Stimulated activated CD8-positive, alpha-beta memory T cell treated with anti-CD3 and anti-CD28 coated beads, Interleukin-2, amount 100 ng/mL, for 48 hours (primary cell): ENCODE measurements at regions not wholly inside any gene's neighbourhood (a gene's known extent, or its start where the extent isn't known, plus 50 kb on each side); places are given as distances from the start of the nearest gene placed in this dataset.

Experiments used
- DNase-seq, 2 donors: peaks; one replicate each; pipeline ENCODE4 v3.0.0-alpha.2; 2020; ENCODE audit warnings: low read depth in 2 of 2

GRCh38 chr2:173647681-173648311 lies 293.1 kb downstream of the CDCA7 start:
- DNase-seq, result no peak

- DNase-seq, result no peak
Observed at GRCh38 chr2:173648816-173649215, 294.1 kb downstream of the CDCA7 start.

GRCh38 chr2:173649527-173650219 lies 295.0 kb downstream of the CDCA7 start:
- DNase-seq, result no peak

GRCh38 chr2:173651891-173652290 lies 297.2 kb downstream of the CDCA7 start:
- DNase-seq, result no peak

GRCh38 chr2:173652311-173652710 lies 297.6 kb downstream of the CDCA7 start:
- no peak for DNase-seq

GRCh38 chr2:173652767-173653431 lies 298.2 kb downstream of the CDCA7 start:
- DNase-seq, result no peak

GRCh38 chr2:173653432-173653805 lies 298.7 kb downstream of the CDCA7 start:
- DNase-seq, result no peak

GRCh38 chr2:173654161-173654895 lies 299.7 kb downstream of the CDCA7 start:
- no peak for DNase-seq

GRCh38 chr2:173654896-173655265 lies 300.2 kb downstream of the CDCA7 start:
- DNase-seq, result no peak

GRCh38 chr2:173656086-173656485 lies 301.4 kb downstream of the CDCA7 start:
- no peak for DNase-seq

- DNase-seq, result no peak
Observed at GRCh38 chr2:173657996-173658717, 303.5 kb downstream of the CDCA7 start.

- no peak for DNase-seq
Observed at GRCh38 chr2:173658946-173659371, 304.3 kb downstream of the CDCA7 start.

GRCh38 chr2:173659509-173659908 lies 304.8 kb downstream of the CDCA7 start:
- no peak for DNase-seq

GRCh38 chr2:173661586-173661985 lies 303.6 kb downstream of the SP3 start:
- DNase-seq, result no peak

GRCh38 chr2:173663353-173663752 lies 301.8 kb downstream of the SP3 start:
- no peak for DNase-seq

- no peak for DNase-seq
Observed at GRCh38 chr2:173663835-173664512, 301.2 kb downstream of the SP3 start.

- no peak for DNase-seq
Observed at GRCh38 chr2:173664513-173664910, 300.7 kb downstream of the SP3 start.

GRCh38 chr2:173666171-173666888 lies 298.8 kb downstream of the SP3 start:
- DNase-seq, result no peak

GRCh38 chr2:173667014-173667413 lies 298.2 kb downstream of the SP3 start:
- no peak for DNase-seq

GRCh38 chr2:173667415-173667814 lies 297.8 kb downstream of the SP3 start:
- DNase-seq, result no peak
